Neutrophil (primary cell): ENCODE measurements at regions not wholly inside any gene's neighbourhood (a gene's known extent, or its start where the extent isn't known, plus 50 kb on each side); places are given as distances from the start of the nearest gene placed in this dataset.

Source experiments
- H3K27ac ChIP-seq: fragments of 200-600 bp; sonication (generic); 2 replicates; pipeline ENCODE4 v1.5.1; 2016; ENCODE audit warnings: mild to moderate bottlenecking, moderate library complexity
- H3K27me3 ChIP-seq: fragments of 200-600 bp; sonication (generic); 2 replicates; pipeline ENCODE4 v1.6.0; 2016; ENCODE audit warnings: mild to moderate bottlenecking
- H3K36me3 ChIP-seq: fragments of 200-600 bp; sonication (generic); 2 replicates; pipeline ENCODE4 v1.5.1; 2017
- H3K4me1 ChIP-seq, 2 experiments: fragments of 200-600 bp in 1 of 2; sonication (generic) in 1 of 2; 1 replicate in 1 of 2; 2 replicates in 1 of 2; pipeline versions ENCODE4 v1.5.1 to v1.6.1; 2013 to 2016; ENCODE audit warnings: low read depth in 1 of 2, low read length in 1 of 2, mild to moderate bottlenecking in 1 of 2, moderate library complexity in 1 of 2; ENCODE audit not compliant: control insufficient read depth in 1 of 2, insufficient read depth in 1 of 2
- H3K4me3 ChIP-seq, 2 experiments: fragments of 200-600 bp in 1 of 2; sonication (generic) in 1 of 2; 1 replicate in 1 of 2; 2 replicates in 1 of 2; pipeline ENCODE4 v1.5.1; 2013 to 2016; ENCODE audit warnings: low read depth in 1 of 2, low read length in 1 of 2, mild to moderate bottlenecking in 1 of 2, moderate library complexity in 1 of 2
- H3K9me3 ChIP-seq: fragments of 200-600 bp; sonication (generic); 2 replicates; pipeline ENCODE4 v1.5.1; 2016
- CTCF ChIP-seq: fragments of 200-600 bp; sonication (generic); IDR thresholded peaks from 2 replicates; pipeline ENCODE4 v1.5.1; 2016; ENCODE audit warnings: antibody characterized with exemption

DNA sequence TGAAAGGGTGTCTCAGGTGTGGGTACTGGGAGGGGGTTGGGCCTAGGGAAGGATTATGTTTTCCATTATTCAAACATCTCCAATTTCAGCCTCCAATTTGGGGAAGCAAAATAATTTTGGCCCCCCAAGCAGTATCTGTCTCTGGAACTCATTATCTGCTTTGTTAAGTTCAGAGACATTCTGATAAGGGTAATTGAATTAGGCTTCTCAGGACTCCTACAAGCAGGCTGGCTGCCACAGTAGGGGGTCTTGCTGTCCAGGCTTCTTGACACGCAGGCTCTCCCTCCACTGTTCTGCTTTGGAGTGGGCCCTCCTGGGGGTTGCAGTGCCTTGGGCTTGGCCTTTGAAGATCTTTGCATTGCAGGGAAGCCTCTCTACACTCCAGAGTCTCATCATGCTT lies 108.1 kb upstream of the SIX2 start:
- H3K4me1 ChIP-seq: no peaks in the 10 kb centered on the region
- no peaks in the 10 kb centered on the region for H3K9me3 ChIP-seq
- no peak overlapping the region for H3K27ac ChIP-seq
- no peaks in the 10 kb centered on the region for H3K36me3 ChIP-seq
- no peaks in the 10 kb centered on the region for H3K27me3 ChIP-seq
- no peak overlapping the region for H3K4me3 ChIP-seq
- no peak for TF ChIP-seq CTCF

DNA sequence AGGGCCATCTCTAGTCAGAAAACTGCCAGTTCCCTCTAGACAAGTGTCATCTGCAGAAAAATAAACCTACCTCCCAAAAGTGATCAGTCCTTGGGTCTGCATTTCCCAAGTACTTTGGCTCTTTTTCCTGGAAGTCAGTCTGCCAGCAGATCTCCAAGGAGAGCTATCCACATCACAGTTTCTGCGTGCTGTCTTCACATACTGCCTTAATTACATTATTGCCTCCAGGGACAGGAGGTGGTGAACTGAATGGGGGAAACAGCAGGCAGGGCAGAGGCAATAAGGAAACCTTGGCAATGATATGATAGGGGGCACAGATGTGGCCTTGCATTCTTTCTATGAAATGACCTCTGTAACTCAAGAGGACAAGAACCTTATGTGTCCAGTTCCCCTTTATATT lies 105.9 kb upstream of the SIX2 start:
- no peaks in the 10 kb centered on the region for H3K4me1 ChIP-seq
- H3K4me3 ChIP-seq: no peak overlapping the region
- no peak overlapping the region for H3K27ac ChIP-seq
- no peaks in the 10 kb centered on the region for H3K9me3 ChIP-seq
- no peak for TF ChIP-seq CTCF
- no peaks in the 10 kb centered on the region for H3K36me3 ChIP-seq
- no peaks in the 10 kb centered on the region for H3K27me3 ChIP-seq

GRCh38 chr2:45114221-45114955 lies 105.1 kb upstream of the SIX2 start:
- Histone ChIP-seq H3K4me3 (no peak overlapping the region), H3K36me3 (no peaks in the 10 kb centered on the region), H3K27ac (no peak overlapping the region), H3K4me1 (no peaks in the 10 kb centered on the region), H3K9me3 (no peaks in the 10 kb centered on the region), H3K27me3 (no peaks in the 10 kb centered on the region)
- no peak for TF ChIP-seq CTCF

DNA sequence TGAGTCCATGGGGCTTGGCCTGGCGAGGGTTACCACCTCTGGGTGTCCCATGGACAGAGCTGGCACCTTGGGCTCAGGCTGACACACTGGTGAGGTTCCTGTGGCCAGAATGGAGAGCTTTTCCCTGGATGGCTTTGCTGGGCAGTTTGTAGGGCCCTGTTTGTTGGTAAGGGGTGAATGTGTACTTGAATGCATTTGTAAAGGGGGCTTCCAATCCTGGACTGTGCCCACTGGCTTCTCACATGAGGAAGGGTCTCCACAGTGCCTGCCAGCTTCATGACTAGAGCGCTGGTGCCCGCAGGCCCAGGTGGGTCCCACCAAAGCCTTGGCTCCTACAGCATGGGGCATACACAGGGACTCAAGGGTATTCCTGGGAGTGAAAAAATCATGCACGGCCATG lies 103.5 kb upstream of the SIX2 start:
- no peak overlapping the region for H3K27ac ChIP-seq
- no peak for TF ChIP-seq CTCF
- no peaks in the 10 kb centered on the region for H3K4me1 ChIP-seq
- no peaks in the 10 kb centered on the region for H3K36me3 ChIP-seq
- no peak overlapping the region for H3K4me3 ChIP-seq
- H3K27me3 ChIP-seq: no peaks in the 10 kb centered on the region
- no peaks in the 10 kb centered on the region for H3K9me3 ChIP-seq

DNA sequence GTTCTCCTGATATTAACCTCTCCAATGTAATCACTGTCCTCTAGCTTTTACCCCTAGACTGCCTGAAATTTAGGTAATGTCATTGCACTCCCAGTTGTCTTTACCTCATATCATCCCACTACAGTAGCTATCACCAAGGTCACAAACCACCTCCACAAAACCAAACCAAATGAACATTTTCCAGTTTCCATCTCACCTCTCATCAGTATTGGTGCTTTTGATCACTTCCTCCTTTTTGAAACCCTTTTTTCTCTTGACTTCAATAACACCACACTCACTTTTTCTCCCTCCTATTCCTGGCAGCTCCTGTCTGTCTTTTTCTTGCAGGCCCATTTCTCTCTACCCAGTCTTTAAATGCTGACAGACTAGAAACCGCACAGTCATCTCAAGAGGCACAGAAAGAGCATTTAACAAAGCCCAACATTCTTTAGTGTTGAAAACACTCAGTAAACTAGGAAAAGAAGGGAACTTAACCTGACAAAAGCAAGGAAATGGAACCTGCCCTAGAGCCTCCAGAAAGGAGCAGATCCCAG lies 95.9 kb upstream of the SIX2 start:
- no peak for TF ChIP-seq CTCF
- Histone ChIP-seq H3K36me3 (no peaks in the 10 kb centered on the region), H3K27ac (no peak overlapping the region), H3K4me1 (no peaks in the 10 kb centered on the region), H3K9me3 (no peaks in the 10 kb centered on the region), H3K4me3 (no peak overlapping the region), H3K27me3 (no peaks in the 10 kb centered on the region)
